GM23248 (cell line): ENCODE measurements at regions not wholly inside any gene's neighbourhood (a gene's known extent, or its start where the extent isn't known, plus 50 kb on each side); places are given as distances from the start of the nearest gene placed in this dataset.

ENCODE experiments used
- DNase-seq: peaks from one replicate; pipeline ENCODE4 v3.0.0-alpha.2; 2015
- H2AFZ ChIP-seq: fragments of 200-600 bp; sonication (generic); 2 replicates; pipeline ENCODE4 v1.6.1; 2016; ENCODE audit warnings: antibody characterized with exemption
- H3F3A ChIP-seq: fragments of 200-600 bp; sonication (generic); 2 replicates; pipeline ENCODE4 v1.6.1; 2016; ENCODE audit warnings: mild to moderate bottlenecking, antibody characterized with exemption, mixed run types; ENCODE audit not compliant: insufficient read depth
- H3K27ac ChIP-seq: fragments of 200-600 bp; sonication (generic); 2 replicates; pipeline ENCODE4 v1.5.1; 2016; ENCODE audit warnings: mild to moderate bottlenecking
- H3K27me3 ChIP-seq: fragments of 200-600 bp; sonication (generic); replicated peaks from 2 replicates; pipeline ENCODE4 v1.6.1; 2016; ENCODE audit warnings: mild to moderate bottlenecking; ENCODE audit not compliant: insufficient read depth
- H3K36me3 ChIP-seq: fragments of 200-600 bp; sonication (generic); 2 replicates; pipeline ENCODE4 v1.6.1; 2016; ENCODE audit warnings: low read depth, mild to moderate bottlenecking
- H3K4me1 ChIP-seq: fragments of 200-600 bp; sonication (generic); 2 replicates; pipeline ENCODE4 v1.6.1; 2016; ENCODE audit warnings: mild to moderate bottlenecking; ENCODE audit not compliant: insufficient read depth
- H3K4me2 ChIP-seq: fragments of 200-600 bp; sonication (generic); one replicate; pipeline ENCODE4 v1.6.1; 2016; ENCODE audit warnings: mild to moderate bottlenecking; ENCODE audit not compliant: unreplicated experiment
- H3K4me3 ChIP-seq: fragments of 200-600 bp; sonication (generic); 2 replicates; pipeline ENCODE4 v1.5.1; 2016; ENCODE audit warnings: mild to moderate bottlenecking
- H3K79me2 ChIP-seq: fragments of 200-600 bp; sonication (generic); 2 replicates; pipeline ENCODE4 v1.6.1; 2016; ENCODE audit warnings: mild to moderate bottlenecking; ENCODE audit not compliant: insufficient read depth
- H3K9ac ChIP-seq: fragments of 200-600 bp; sonication (generic); 2 replicates; pipeline ENCODE4 v1.6.1; 2016; ENCODE audit warnings: mild to moderate bottlenecking
- H3K9me2 ChIP-seq: fragments of 200-600 bp; sonication (generic); 2 replicates; pipeline ENCODE4 v1.6.1; 2016; ENCODE audit warnings: mixed run types, mild to moderate bottlenecking, moderate library complexity; ENCODE audit not compliant: insufficient read depth
- H3K9me3 ChIP-seq: fragments of 200-600 bp; sonication (generic); one replicate; pipeline ENCODE4 v1.6.1; 2017; ENCODE audit warnings: low read depth
- H4K20me1 ChIP-seq: fragments of 200-600 bp; sonication (generic); 2 replicates; pipeline ENCODE4 v1.6.0; 2016; ENCODE audit not compliant: insufficient read depth
- EZH2 ChIP-seq: fragments of 200-600 bp; sonication (generic); IDR thresholded peaks from 2 replicates; pipeline ENCODE4 v1.6.1; 2018; ENCODE audit warnings: antibody characterized with exemption, mild to moderate bottlenecking; ENCODE audit not compliant: insufficient read depth, poor library complexity, severe bottlenecking
- EZH2phosphoT487 ChIP-seq: fragments of 200-600 bp; sonication (generic); IDR thresholded peaks from 2 replicates; pipeline ENCODE4 v1.6.1; 2018; ENCODE audit warnings: antibody characterized with exemption, moderate library complexity, mild to moderate bottlenecking, low read depth; ENCODE audit not compliant: insufficient read depth
- WGBS, 2 experiments: methylation state at CpG; one replicate each; pipeline ENCODE4 v1.1.6; 2015 to 2017; ENCODE audit warnings: low lambda C conversion rate in 2 of 2, low coverage in 1 of 2; ENCODE audit errors: missing lambda C conversion rate in 2 of 2; 5-methylcytosine and 5-hydroxymethylcytosine counted together
- in situ Hi-C: fragments of 300-500 bp; cut with MboI; formaldehyde crosslinking; loops from 2 replicates; pipeline ENCODE4 v1.15.0; 2020

- no peaks in the 10 kb centered on the region for H3K36me3 ChIP-seq
- H3K4me1 ChIP-seq, result no peaks in the 10 kb centered on the region
- peaks cover 29% of the 10 kb centered on the region for H3K27me3 ChIP-seq
- DNase-seq, result no peak
- no peaks in the 10 kb centered on the region for H3K9me2 ChIP-seq
- no peak overlapping the region for H2AFZ ChIP-seq
- no peaks in the 10 kb centered on the region for H3K79me2 ChIP-seq
- in situ Hi-C loops, result no loop called here
- no peak overlapping the region for H3K27ac ChIP-seq
- 65 to 69% methylated on average over 8 of the region's 8 CpGs for WGBS, 2 experiments
- H3K9me3 ChIP-seq, result no peaks in the 10 kb centered on the region
- H3K9ac ChIP-seq, result no peak overlapping the region
- TF ChIP-seq EZH2phosphoT487 (no peak), EZH2 (no peak)
- H3K4me2 ChIP-seq, result no peak overlapping the region
- H4K20me1 ChIP-seq, result no peaks in the 10 kb centered on the region
- no peak overlapping the region for H3K4me3 ChIP-seq
- H3F3A ChIP-seq, result no peaks in the 10 kb centered on the region
Observed at GRCh38 chr9:113707953-113708695, 168.0 kb upstream of the ZNF618 start.

GRCh38 chr9:113708821-113709713 lies 167.0 kb upstream of the ZNF618 start:
- no peak for DNase-seq
- TF ChIP-seq EZH2phosphoT487 (no peak), EZH2 (no peak)
- WGBS, 2 experiments, result 41 to 46% methylated on average over 7 of the region's 7 CpGs
- in situ Hi-C loops, result no loop called here
- no peaks in the 10 kb centered on the region for H3K9me3 ChIP-seq
- H3K9me2 ChIP-seq, result no peaks in the 10 kb centered on the region
- H3K4me3 ChIP-seq, result no peak overlapping the region
- H3K27me3 ChIP-seq, result peaks cover 23% of the 10 kb centered on the region
- no peak overlapping the region for H3K9ac ChIP-seq
- H2AFZ ChIP-seq, result no peak overlapping the region
- no peak overlapping the region for H3K4me2 ChIP-seq
- no peaks in the 10 kb centered on the region for H4K20me1 ChIP-seq
- no peaks in the 10 kb centered on the region for H3K4me1 ChIP-seq
- H3F3A ChIP-seq, result no peaks in the 10 kb centered on the region
- no peak overlapping the region for H3K27ac ChIP-seq
- H3K36me3 ChIP-seq, result no peaks in the 10 kb centered on the region
- H3K79me2 ChIP-seq, result no peaks in the 10 kb centered on the region

- H3K9me3 ChIP-seq, result no peaks in the 10 kb centered on the region
- no peaks in the 10 kb centered on the region for H4K20me1 ChIP-seq
- DNase-seq, result no peak
- in situ Hi-C loops, result no loop called here
- no peak overlapping the region for H3K4me3 ChIP-seq
- H3K4me2 ChIP-seq, result no peak overlapping the region
- peaks cover 23% of the 10 kb centered on the region for H3K27me3 ChIP-seq
- no peak overlapping the region for H3K27ac ChIP-seq
- H3K79me2 ChIP-seq, result no peaks in the 10 kb centered on the region
- H3K36me3 ChIP-seq, result no peaks in the 10 kb centered on the region
- no peak overlapping the region for H3K9ac ChIP-seq
- 40 to 55% methylated on average over 6 of the region's 6 CpGs for WGBS, 2 experiments
- H3F3A ChIP-seq, result no peaks in the 10 kb centered on the region
- H3K9me2 ChIP-seq, result no peaks in the 10 kb centered on the region
- TF ChIP-seq EZH2phosphoT487 (no peak), EZH2 (no peak)
- no peak overlapping the region for H2AFZ ChIP-seq
- H3K4me1 ChIP-seq, result no peaks in the 10 kb centered on the region
Observed at GRCh38 chr9:113709721-113710120, 166.4 kb upstream of the ZNF618 start.

GRCh38 chr9:113711251-113711650 lies 164.9 kb upstream of the ZNF618 start:
- Histone ChIP-seq H3K27ac (no peak overlapping the region), H3K9me2 (no peaks in the 10 kb centered on the region), H3K9me3 (no peaks in the 10 kb centered on the region), H3K27me3 (peaks cover 23% of the 10 kb centered on the region), H4K20me1 (no peaks in the 10 kb centered on the region), H3K4me1 (no peaks in the 10 kb centered on the region), H3F3A (no peaks in the 10 kb centered on the region), H3K36me3 (no peaks in the 10 kb centered on the region), H3K79me2 (no peaks in the 10 kb centered on the region), H3K4me3 (no peak overlapping the region), H3K4me2 (no peak overlapping the region), H2AFZ (no peak overlapping the region), H3K9ac (no peak overlapping the region)
- in situ Hi-C loops, result no loop called here
- DNase-seq, result no peak
- TF ChIP-seq EZH2 (no peak), EZH2phosphoT487 (no peak)
- 56 to 57% methylated on average over 1 of the region's 1 CpG for WGBS, 2 experiments
